22Rv1 (cell line): ENCODE measurements at regions not wholly inside any gene's neighbourhood (a gene's known extent, or its start where the extent isn't known, plus 50 kb on each side); places are given as distances from the start of the nearest gene placed in this dataset.

Experiments
- H3K27ac ChIP-seq: fragments of 450-650 bp; 2 replicates; pipeline ENCODE4 v1.5.1; 2017
- ZFX ChIP-seq: fragments of 450-650 bp; IDR thresholded peaks from 2 replicates; pipeline ENCODE4 v1.6.1; 2017; ENCODE audit warnings: antibody characterized with exemption, borderline replicate concordance
- TF ChIP-seq, protein P1 (sequence below): fragments of 450-650 bp; IDR thresholded peaks from 2 replicates; pipeline ENCODE4 v1.5.1; 2017; ENCODE audit warnings: mild to moderate bottlenecking

DNA sequence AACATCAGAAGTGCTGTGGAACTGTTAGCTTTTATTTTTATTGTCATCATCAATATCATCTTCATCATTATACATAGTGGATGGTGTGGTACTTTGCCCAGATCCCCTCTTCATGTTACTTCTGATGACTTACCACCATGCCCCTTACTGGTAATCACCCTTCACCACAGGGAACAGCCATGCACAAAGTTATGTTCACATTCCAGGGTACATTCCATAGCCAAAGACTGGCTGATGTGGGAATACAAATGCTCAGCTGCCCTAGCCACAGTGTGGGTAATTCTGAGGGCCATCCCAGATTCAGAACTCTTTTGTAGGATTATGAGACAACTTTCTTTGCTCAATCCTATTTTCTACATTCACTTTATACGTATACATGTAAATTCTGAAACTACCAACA is 691.3 kb upstream of the CXADR start:
- H3K27ac ChIP-seq, result no peak overlapping the region
- TF ChIP-seq, protein P1, sequence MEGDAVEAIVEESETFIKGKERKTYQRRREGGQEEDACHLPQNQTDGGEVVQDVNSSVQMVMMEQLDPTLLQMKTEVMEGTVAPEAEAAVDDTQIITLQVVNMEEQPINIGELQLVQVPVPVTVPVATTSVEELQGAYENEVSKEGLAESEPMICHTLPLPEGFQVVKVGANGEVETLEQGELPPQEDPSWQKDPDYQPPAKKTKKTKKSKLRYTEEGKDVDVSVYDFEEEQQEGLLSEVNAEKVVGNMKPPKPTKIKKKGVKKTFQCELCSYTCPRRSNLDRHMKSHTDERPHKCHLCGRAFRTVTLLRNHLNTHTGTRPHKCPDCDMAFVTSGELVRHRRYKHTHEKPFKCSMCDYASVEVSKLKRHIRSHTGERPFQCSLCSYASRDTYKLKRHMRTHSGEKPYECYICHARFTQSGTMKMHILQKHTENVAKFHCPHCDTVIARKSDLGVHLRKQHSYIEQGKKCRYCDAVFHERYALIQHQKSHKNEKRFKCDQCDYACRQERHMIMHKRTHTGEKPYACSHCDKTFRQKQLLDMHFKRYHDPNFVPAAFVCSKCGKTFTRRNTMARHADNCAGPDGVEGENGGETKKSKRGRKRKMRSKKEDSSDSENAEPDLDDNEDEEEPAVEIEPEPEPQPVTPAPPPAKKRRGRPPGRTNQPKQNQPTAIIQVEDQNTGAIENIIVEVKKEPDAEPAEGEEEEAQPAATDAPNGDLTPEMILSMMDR, result no peak
- no peak for TF ChIP-seq ZFX

DNA sequence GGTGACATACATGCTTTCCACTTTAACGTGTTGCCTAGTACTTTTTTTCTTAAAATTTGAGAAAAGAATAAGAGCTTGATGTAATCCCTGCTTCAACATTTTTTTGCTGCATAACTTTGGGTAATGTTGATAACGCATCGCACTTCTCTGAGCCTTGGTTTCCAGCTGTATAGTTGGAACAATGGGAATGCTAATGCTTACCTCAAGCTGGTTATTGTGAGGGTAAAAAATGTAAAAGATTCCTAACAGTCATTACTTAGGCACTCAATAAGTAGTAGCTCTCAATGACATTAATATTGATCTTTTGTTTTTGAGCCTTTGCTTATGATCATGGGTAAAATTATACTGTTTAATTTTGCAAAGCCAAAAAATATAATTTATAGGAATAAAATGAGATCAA is 683.3 kb upstream of the CXADR start:
- TF ChIP-seq, protein P1, result no peak
- no peak for TF ChIP-seq ZFX
- H3K27ac ChIP-seq, result no peak overlapping the region

DNA sequence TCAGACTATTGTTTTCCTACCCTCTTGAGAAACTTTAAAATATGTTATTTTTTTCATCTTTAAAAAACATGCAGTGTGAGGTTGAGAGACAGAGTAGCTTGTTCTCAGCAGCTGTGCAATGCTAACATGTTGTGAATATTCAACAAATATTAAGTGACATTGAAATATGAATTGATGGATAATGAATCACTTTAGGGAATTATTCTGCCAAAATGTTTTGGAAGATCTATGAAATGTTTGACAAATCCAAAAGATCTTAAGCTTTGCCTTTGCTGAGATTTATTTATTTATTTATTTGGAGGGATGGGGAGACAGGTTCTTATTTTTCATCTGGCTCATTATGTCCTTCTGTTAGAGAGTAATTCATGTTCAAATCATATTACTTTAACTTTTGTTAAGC is 680.1 kb upstream of the CXADR start:
- H3K27ac ChIP-seq, result no peak overlapping the region
- TF ChIP-seq, protein P1, result no peak

DNA sequence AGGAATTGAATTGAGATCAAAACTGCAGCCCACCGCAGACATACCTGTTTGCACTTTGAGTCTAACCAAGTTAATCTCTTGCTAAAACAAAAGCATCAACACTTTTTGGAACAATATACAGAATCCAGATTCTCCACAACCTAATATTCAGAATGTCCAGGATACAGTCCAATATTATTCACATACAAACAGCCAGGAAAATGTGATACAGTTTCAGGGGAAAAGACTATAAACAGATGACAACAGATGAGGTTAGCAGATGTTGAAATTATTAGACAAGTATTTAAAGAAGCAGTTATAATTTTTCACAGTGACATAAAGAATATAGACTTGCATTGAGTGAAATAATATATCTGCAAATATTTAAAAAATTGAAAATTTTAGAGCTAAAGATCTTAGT is 678.1 kb upstream of the CXADR start:
- TF ChIP-seq, protein P1, result no peak
- no peak for TF ChIP-seq ZFX
- H3K27ac ChIP-seq, result no peak overlapping the region

DNA sequence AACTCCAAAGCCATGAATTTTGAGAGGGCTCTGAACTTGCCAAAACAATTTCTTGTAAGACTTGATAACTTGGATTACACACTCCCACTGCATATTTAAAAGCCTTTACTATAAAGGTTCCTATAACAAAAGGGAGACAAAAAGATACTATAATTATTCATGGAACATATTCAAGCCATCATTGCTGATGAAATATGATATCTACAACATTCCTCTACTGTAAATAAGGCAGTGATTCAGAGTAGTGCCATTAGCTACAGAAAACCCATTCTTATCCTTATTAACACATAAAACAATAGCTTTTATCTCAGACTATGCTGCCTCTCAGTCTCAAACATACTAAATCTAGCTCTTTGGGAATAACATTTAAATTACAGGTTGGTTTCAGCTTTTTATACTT is 675.5 kb upstream of the CXADR start:
- no peak for TF ChIP-seq ZFX
- TF ChIP-seq, protein P1, result no peak
- H3K27ac ChIP-seq, result no peak overlapping the region

DNA sequence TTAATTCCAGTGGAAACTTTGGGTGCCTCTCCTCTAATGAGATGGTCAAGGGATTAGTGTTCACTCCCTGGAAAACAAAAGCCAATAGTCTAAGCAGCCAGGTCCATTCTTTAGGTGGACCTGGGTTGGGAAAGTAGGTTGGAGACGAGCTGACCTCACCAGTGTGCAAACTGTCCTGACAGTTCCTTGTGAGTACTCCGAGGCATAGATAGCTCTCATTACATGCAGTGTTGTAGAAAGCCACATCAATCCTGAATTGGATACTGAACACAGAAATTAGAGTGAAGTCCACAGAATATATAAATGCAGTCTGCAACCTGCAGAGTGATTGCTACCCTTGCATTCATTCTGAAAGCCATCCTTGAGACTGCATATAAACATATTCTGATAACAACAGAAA is 675.1 kb upstream of the CXADR start:
- H3K27ac ChIP-seq, result no peak overlapping the region
- TF ChIP-seq ZFX, result no peak
- TF ChIP-seq, protein P1, result no peak

DNA sequence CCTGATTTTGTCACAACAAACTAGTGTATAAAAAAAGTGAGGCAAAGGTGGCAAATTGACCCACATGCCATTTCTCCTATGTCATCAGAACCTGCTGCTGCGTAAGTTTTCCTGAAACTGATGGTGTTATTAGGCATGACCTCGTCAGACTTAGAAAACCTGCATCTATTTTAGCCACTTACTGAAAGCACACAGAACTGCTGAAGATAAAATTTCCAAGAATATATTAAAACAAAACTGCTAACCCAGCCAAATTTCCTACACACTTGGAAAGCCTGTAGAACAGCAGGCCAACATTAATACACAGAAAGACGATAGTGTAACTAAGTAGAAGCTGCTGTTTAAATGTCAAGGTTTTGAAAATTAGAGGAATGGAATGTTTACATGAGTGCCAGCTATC is 674.5 kb upstream of the CXADR start:
- no peak overlapping the region for H3K27ac ChIP-seq
- TF ChIP-seq, protein P1, result no peak
- no peak for TF ChIP-seq ZFX
